HCT116 (cell line): ENCODE measurements at regions not wholly inside any gene's neighbourhood (a gene's known extent, or its start where the extent isn't known, plus 50 kb on each side); places are given as distances from the start of the nearest gene placed in this dataset.

Experiments used
- ATAC-seq: fragments of 200-7000 bp; cut with Tn5 transposase; 2 replicates; pipeline ENCODE4 v1.9.1; 2020; ENCODE audit warnings: mild to moderate bottlenecking, moderate library complexity
- BruUV-seq: library from RNA; stranded (reverse); fragments of 400-500 nt; replicated peaks from 2 replicates; lab custom pipeline; 2021; lab: Mats Ljungman, UMichigan
- CTCF ChIA-PET: fragments of 300-600 bp; sonication (Branson Sonifier 250); formaldehyde crosslinking; loops from one replicate; lab custom pipeline; 2021; ENCODE audit warnings: antibody characterized with exemption; lab: Charles Lee
- POLR2A ChIA-PET: fragments of 300-600, 350-600 bp; sonication (Branson Sonifier 250); formaldehyde crosslinking; loops from one replicate; lab custom pipeline; 2021; ENCODE audit warnings: antibody characterized with exemption; lab: Charles Lee
- RAD21 ChIA-PET, 2 experiments: fragments of 300-600 bp; sonication (Branson Sonifier 250); formaldehyde crosslinking; loops; one replicate each; lab custom pipeline; 2023; ENCODE audit warnings: low total read pairs in 2 of 2; ENCODE audit not compliant: uncharacterized antibody in 2 of 2, unreplicated experiment in 2 of 2, low non-redundant PET in 1 of 2; lab: Charles Lee
- DNase-seq: peaks from one replicate; pipeline ENCODE4 v3.0.0-alpha.2; 2010; ENCODE audit warnings: low read depth, low spot score
- H2AFZ ChIP-seq: fragments of 200-600 bp; shearing (Covaris generic), sonication (generic); 2 replicates; pipeline ENCODE4 v1.6.1; 2017; ENCODE audit warnings: low read depth, mixed run types, mixed read lengths, antibody characterized with exemption, low read length; ENCODE audit not compliant: poor library complexity, severe bottlenecking
- H3K27ac ChIP-seq: 2 replicates; pipeline ENCODE4 v1.5.1; 2012; ENCODE audit warnings: low read depth, low read length
- H3K27me3 ChIP-seq: fragments of 200-600 bp; sonication (generic); 2 replicates; pipeline ENCODE4 v1.6.1; 2016; ENCODE audit warnings: mixed run types, low read length, mixed read lengths; ENCODE audit not compliant: insufficient read depth
- H3K36me3 ChIP-seq, 2 experiments: fragments of 200-500 bp in 1 of 2; fragments of 200-600 bp in 1 of 2; sonication (Bioruptor generic) in 1 of 2; sonication (generic) in 1 of 2; 2 replicates each; pipeline versions ENCODE4 v1.5.1 to v1.6.1; 2014 to 2016; ENCODE audit warnings: low read length in 2 of 2, inconsistent platforms in 1 of 2, mixed read lengths in 1 of 2, mixed run types in 1 of 2; ENCODE audit not compliant: insufficient read depth in 2 of 2, control insufficient read depth in 1 of 2
- H3K4me1 ChIP-seq, 2 experiments: fragments of 200-600 bp in 1 of 2; sonication (generic) in 1 of 2; 2 replicates each; pipeline versions ENCODE4 v1.5.1 to v1.6.1; 2012 to 2017; ENCODE audit warnings: low read length in 2 of 2, inconsistent platforms in 1 of 2, mild to moderate bottlenecking in 1 of 2, mixed read lengths in 1 of 2, mixed run types in 1 of 2, moderate library complexity in 1 of 2; ENCODE audit not compliant: insufficient read depth in 2 of 2, control insufficient read depth in 1 of 2
- H3K4me2 ChIP-seq: fragments of 200-600 bp; sonication (generic); 2 replicates; pipeline ENCODE4 v1.6.1; 2017; ENCODE audit warnings: mixed run types, low read length, mixed read lengths
- H3K4me3 ChIP-seq, 2 experiments: fragments of 200-600 bp in 1 of 2; sonication (generic) in 1 of 2; replicated peaks in 1 of 2; 2 replicates each; pipeline ENCODE4 v1.5.1; 2011 to 2016; ENCODE audit warnings: low read length in 2 of 2, control low read depth in 1 of 2, low read depth in 1 of 2, mild to moderate bottlenecking in 1 of 2, mixed read lengths in 1 of 2, mixed run types in 1 of 2
- H3K79me2 ChIP-seq: fragments of 200-600 bp; sonication (generic); 2 replicates; pipeline ENCODE4 v1.6.1; 2017; ENCODE audit warnings: mild to moderate bottlenecking, mixed run types, low read length, moderate library complexity, mixed read lengths; ENCODE audit not compliant: insufficient read depth
- H3K9ac ChIP-seq: fragments of 200-600 bp; sonication (generic); 2 replicates; pipeline ENCODE4 v1.6.1; 2016; ENCODE audit warnings: low read length, mixed read lengths
- H3K9me2 ChIP-seq: fragments of 200-600 bp; sonication (generic), shearing (Covaris generic); 2 replicates; pipeline ENCODE4 v1.6.1; 2017; ENCODE audit warnings: mixed run types, mild to moderate bottlenecking, moderate library complexity; ENCODE audit not compliant: insufficient read depth
- H3K9me3 ChIP-seq, 2 experiments: fragments of 200-500 bp in 1 of 2; fragments of 200-600 bp in 1 of 2; sonication (Bioruptor generic) in 1 of 2; sonication (generic) in 1 of 2; 2 replicates each; pipeline ENCODE4 v1.6.1; 2014 to 2017; ENCODE audit warnings: low read length in 2 of 2, mixed read lengths in 2 of 2, inconsistent platforms in 1 of 2, low read depth in 1 of 2, mild to moderate bottlenecking in 1 of 2, mixed run types in 1 of 2, moderate library complexity in 1 of 2; ENCODE audit not compliant: control insufficient read depth in 1 of 2, insufficient read depth in 1 of 2
- H4K20me1 ChIP-seq: fragments of 200-600 bp; sonication (generic), shearing (Covaris generic); 2 replicates; pipeline ENCODE4 v1.6.1; 2017; ENCODE audit warnings: mixed run types, mild to moderate bottlenecking, moderate library complexity; ENCODE audit not compliant: insufficient read depth
- CBX3 ChIP-seq: IDR thresholded peaks from 2 replicates; pipeline ENCODE4 v1.6.1; 2012; ENCODE audit warnings: low read depth
- CEBPB ChIP-seq: IDR thresholded peaks from 2 replicates; pipeline ENCODE4 v1.6.1; 2012; ENCODE audit warnings: low read depth
- EZH2 ChIP-seq: fragments of 200-600 bp; sonication (generic); IDR thresholded peaks from 2 replicates; pipeline ENCODE4 v1.6.1; 2017; ENCODE audit warnings: antibody characterized with exemption, mixed run types
- SIN3A ChIP-seq: IDR thresholded peaks from 2 replicates; pipeline ENCODE4 v1.6.1; 2012; ENCODE audit warnings: low read depth
- TCF7L2 ChIP-seq: IDR thresholded peaks from 2 replicates; pipeline ENCODE4 v1.7.0; 2011; ENCODE audit warnings: borderline replicate concordance, inconsistent platforms; ENCODE audit not compliant: insufficient read depth, insufficient read length; ENCODE audit errors: extremely low read depth
- YY1 ChIP-seq: IDR thresholded peaks from 2 replicates; pipeline ENCODE4 v1.6.1; 2011; ENCODE audit warnings: low read length, low read depth, moderate library complexity, mild to moderate bottlenecking; ENCODE audit not compliant: insufficient replicate concordance; ENCODE audit errors: extremely low read depth
- ZFX ChIP-seq: fragments of 450-650 bp; IDR thresholded peaks from 2 replicates; pipeline ENCODE4 v1.6.1; 2017
- intact Hi-C: fragments of 100-400 bp; cut with micrococcal nuclease; formaldehyde crosslinking; loops from 2 replicates; pipeline ENCODE4 v1.10.0; 2022
- TF ChIP-seq, protein P1 (sequence below): IDR thresholded peaks from 2 replicates; pipeline ENCODE4 v1.6.1; 2012
- TF ChIP-seq, protein P2 (sequence below): IDR thresholded peaks from 2 replicates; pipeline ENCODE4 v1.6.1; 2012

DNA sequence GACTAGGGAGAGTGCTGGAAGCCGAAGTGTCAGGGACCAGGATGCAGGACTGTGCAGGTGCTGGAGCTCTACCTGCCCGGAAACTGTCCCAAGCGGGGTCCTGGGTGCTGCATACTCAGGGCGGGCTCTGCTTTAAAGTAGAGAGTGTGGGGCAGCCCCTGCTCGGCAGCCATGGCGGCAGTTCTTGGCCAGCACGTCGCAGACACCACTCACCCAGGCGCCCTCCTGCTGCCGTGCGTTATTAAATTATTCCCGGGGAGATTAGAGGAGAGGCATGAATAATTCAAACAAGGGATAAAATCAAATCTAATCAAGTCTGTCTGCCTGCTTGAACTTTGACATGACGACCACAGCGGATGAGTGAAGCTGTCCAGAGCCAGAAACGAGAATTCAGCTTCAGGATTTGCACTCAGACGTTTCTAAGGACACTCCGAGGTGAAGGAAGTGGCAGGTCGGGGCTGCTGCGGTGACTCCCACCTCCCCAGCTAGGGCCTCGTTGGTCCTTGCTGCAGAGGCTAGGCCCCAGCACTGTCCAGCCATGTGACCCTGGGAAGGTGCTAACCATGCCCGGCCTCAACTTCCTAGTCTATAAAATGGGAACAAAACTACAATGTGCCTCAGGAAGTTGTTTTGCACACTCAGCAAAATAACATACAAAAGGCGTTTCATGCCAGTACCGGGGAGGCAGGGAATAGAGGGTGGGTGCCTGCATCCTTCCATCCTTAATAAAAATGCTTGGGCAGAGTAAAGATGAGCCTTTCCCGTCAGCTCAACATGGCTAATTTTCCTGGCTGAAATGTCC lies 91.3 kb upstream of the ADAMTS2 start:
- no peaks in the 10 kb centered on the region for H3K9me3 ChIP-seq
- H3K4me1 ChIP-seq: no peaks in the 10 kb centered on the region
- H3K36me3 ChIP-seq: no peaks in the 10 kb centered on the region
- no peaks in the 10 kb centered on the region for H4K20me1 ChIP-seq
- intact Hi-C loops: no loop called here
- H2AFZ ChIP-seq: no peak overlapping the region
- H3K27ac ChIP-seq: no peak overlapping the region
- no peak overlapping the region for H3K4me3 ChIP-seq
- no peak overlapping the region for H3K9ac ChIP-seq
- POLR2A ChIA-PET: no interaction called here
- ATAC-seq (no peak), DNase-seq (no peak)
- no peaks in the 10 kb centered on the region for H3K27me3 ChIP-seq
- H3K9me2 ChIP-seq: no peaks in the 10 kb centered on the region
- no peak for TF ChIP-seq SIN3A
- TF ChIP-seq, all 23 proteins: peak for 0
- ChIA-PET CTCF (no interaction called here), RAD21 (no interaction called here)
- BruUV-seq: no TSS peak
- Histone ChIP-seq H3K4me2 (no peak overlapping the region), H3K79me2 (no peaks in the 10 kb centered on the region)

DNA sequence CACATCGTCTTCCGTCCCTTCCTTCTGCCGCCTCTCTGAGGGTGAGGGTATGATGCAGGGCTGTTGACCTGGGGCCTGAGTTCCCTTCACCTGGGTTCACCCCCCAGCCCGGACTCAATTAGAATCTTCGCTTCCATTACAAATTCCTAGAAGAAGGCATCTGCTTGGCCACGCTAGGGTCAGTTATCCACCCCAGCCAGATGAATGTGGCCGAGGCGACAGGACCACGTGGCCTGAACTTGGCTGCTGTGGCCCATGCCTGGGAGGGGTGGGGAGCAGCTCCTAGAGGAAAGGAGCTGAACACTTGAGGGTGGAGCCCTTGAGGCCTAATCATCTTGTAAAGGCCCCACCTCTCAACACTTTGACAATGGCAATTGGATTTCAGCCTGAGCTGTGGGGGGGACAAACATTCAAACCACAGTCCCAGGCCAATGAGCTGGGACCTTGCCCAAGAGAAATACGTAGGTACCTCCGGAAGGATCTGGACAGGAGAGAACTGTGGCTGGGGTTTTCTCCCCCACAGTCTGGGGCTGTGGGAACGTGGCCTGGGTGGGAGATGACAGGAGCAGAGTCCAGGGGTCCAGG lies 90.6 kb upstream of the ADAMTS2 start:
- Histone ChIP-seq H3K9ac (no peak overlapping the region), H3K27me3 (no peaks in the 10 kb centered on the region), H3K4me2 (no peak overlapping the region), H4K20me1 (no peaks in the 10 kb centered on the region)
- no peak for DNase-seq
- RAD21 ChIA-PET: no interaction called here
- intact Hi-C loops: no loop called here
- TF ChIP-seq EZH2 (no peak), TCF7L2 (no peak), YY1 (no peak), ZFX (no peak), CEBPB (no peak), CBX3 (no peak)
- TF ChIP-seq, protein P1, sequence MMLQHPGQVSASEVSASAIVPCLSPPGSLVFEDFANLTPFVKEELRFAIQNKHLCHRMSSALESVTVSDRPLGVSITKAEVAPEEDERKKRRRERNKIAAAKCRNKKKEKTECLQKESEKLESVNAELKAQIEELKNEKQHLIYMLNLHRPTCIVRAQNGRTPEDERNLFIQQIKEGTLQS: no peak
- TF ChIP-seq, protein P2, sequence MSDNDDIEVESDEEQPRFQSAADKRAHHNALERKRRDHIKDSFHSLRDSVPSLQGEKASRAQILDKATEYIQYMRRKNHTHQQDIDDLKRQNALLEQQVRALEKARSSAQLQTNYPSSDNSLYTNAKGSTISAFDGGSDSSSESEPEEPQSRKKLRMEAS: no peak
- TF ChIP-seq, all 23 proteins: peak for 0
- POLR2A ChIA-PET: no interaction called here
- Histone ChIP-seq H3K4me3 (no peak overlapping the region), H3K79me2 (no peaks in the 10 kb centered on the region), H3K9me2 (no peaks in the 10 kb centered on the region), H3K36me3 (no peaks in the 10 kb centered on the region), H3K4me1 (no peaks in the 10 kb centered on the region), H2AFZ (no peak overlapping the region), H3K27ac (no peak overlapping the region), H3K9me3 (no peaks in the 10 kb centered on the region)
- no peak for ATAC-seq
- CTCF ChIA-PET: no interaction called here
- BruUV-seq: no TSS peak
